GM12878 (cell line): ENCODE measurements at regions not wholly inside any gene's neighbourhood (a gene's known extent, or its start where the extent isn't known, plus 50 kb on each side); places are given as distances from the start of the nearest gene placed in this dataset.
A peak's percentile ranks its signal among the peaks of the same experiment; 100 is the strongest.

Experiments used
- ATAC-seq: fragments of 200-7000 bp; cut with Tn5 transposase; 3 replicates; pipeline ENCODE4 v1.9.1; 2020; ENCODE audit warnings: mild to moderate bottlenecking, moderate library complexity
- BruUV-seq: library from RNA; stranded (reverse); fragments of 400-500 nt; replicated peaks from 2 replicates; lab custom pipeline; 2021; lab: Mats Ljungman, UMichigan
- CTCF ChIA-PET: fragments of 300-600 bp; sonication (Branson Sonifier 250); formaldehyde crosslinking; extraction: SDS; loops from one replicate; lab custom pipeline; 2021; ENCODE audit warnings: inconsistent platforms; lab: Yijun Ruan, JAX
- POLR2A ChIA-PET: fragments of 350-600 bp; formaldehyde crosslinking; extraction: SDS; loops from one replicate; lab custom pipeline; 2021; ENCODE audit warnings: inconsistent platforms; lab: Charles Lee
- RAD21 ChIA-PET: fragments of 300-600 bp; sonication (Branson Sonifier 250); formaldehyde crosslinking; loops from one replicate; lab custom pipeline; 2023; ENCODE audit warnings: antibody characterized with exemption; ENCODE audit not compliant: unreplicated experiment; lab: Charles Lee
- SMC1A ChIA-PET: fragments of 300-600 bp; sonication (Branson Sonifier 250); formaldehyde crosslinking; loops from one replicate; lab custom pipeline; 2023; ENCODE audit not compliant: unreplicated experiment, uncharacterized antibody; lab: Charles Lee
- DNase-seq: peaks from one replicate; pipeline ENCODE4 v3.0.0-alpha.2; 2011; ENCODE audit warnings: low read depth, low spot score
- FAIRE-seq: peaks from 3 replicates; lab custom pipeline; 2011; peaks lifted over from hg19 to GRCh38; lab: Jason Lieb, UNC
- H2AFZ ChIP-seq: 2 replicates; pipeline ENCODE4 v1.6.0; 2011; ENCODE audit warnings: low read depth, low read length, control low read depth; ENCODE audit not compliant: control insufficient read depth
- H3K27ac ChIP-seq: 2 replicates; pipeline ENCODE4 v1.5.1; 2011; ENCODE audit warnings: control low read depth; ENCODE audit not compliant: control insufficient read depth, insufficient read depth
- H3K27me3 ChIP-seq, 2 experiments: replicated peaks in 1 of 2; 2 replicates each; pipeline versions ENCODE4 v1.6.0 to v1.6.1; 2011; ENCODE audit warnings: low read length in 1 of 2; ENCODE audit not compliant: control insufficient read depth in 2 of 2, insufficient read depth in 2 of 2
- H3K36me3 ChIP-seq, 2 experiments: 2 replicates each; pipeline ENCODE4 v1.5.1; 2011; ENCODE audit warnings: low read length in 1 of 2; ENCODE audit not compliant: control insufficient read depth in 2 of 2, insufficient read depth in 2 of 2
- H3K4me1 ChIP-seq: 2 replicates; pipeline ENCODE4 v1.6.1; 2011; ENCODE audit warnings: mild to moderate bottlenecking, low read length, moderate library complexity, mixed read lengths; ENCODE audit not compliant: control insufficient read depth, insufficient read depth
- H3K4me2 ChIP-seq: 2 replicates; pipeline ENCODE4 v1.6.0; 2011; ENCODE audit warnings: control low read depth; ENCODE audit not compliant: control insufficient read depth, insufficient read depth
- H3K4me3 ChIP-seq: fragments of 200-600 bp; sonication (generic); 2 replicates; pipeline ENCODE4 v1.5.1; 2016
- H3K79me2 ChIP-seq: 2 replicates; pipeline ENCODE4 v1.6.0; 2011; ENCODE audit warnings: low read length; ENCODE audit not compliant: control insufficient read depth, insufficient read depth
- H3K9ac ChIP-seq: 2 replicates; pipeline ENCODE4 v1.8.0; 2011; ENCODE audit warnings: low read length, control low read depth, mixed read lengths; ENCODE audit not compliant: control insufficient read depth, insufficient read depth
- H3K9me3 ChIP-seq: replicated peaks from 3 replicates; pipeline ENCODE4 v1.5.1; 2011; ENCODE audit warnings: mild to moderate bottlenecking, low read length; ENCODE audit not compliant: control insufficient read depth, insufficient read depth
- H4K20me1 ChIP-seq: 2 replicates; pipeline ENCODE4 v1.6.0; 2011; ENCODE audit not compliant: control insufficient read depth, insufficient read depth
- EGR1 ChIP-seq, 2 experiments: IDR thresholded peaks; 1 replicate in 1 of 2; 2 replicates in 1 of 2; pipeline ENCODE4 v1.6.1; 2011 to 2012; ENCODE audit warnings: low read depth in 2 of 2, low read length in 2 of 2, borderline replicate concordance in 1 of 2, mild to moderate bottlenecking in 1 of 2, moderate library complexity in 1 of 2
- IRF4 ChIP-seq: IDR thresholded peaks from 2 replicates; pipeline ENCODE4 v1.6.1; 2011; ENCODE audit warnings: low read depth, low read length
- JUNB ChIP-seq: IDR thresholded peaks from 2 replicates; pipeline ENCODE4 v1.6.1; 2016; ENCODE audit warnings: antibody characterized with exemption, mild to moderate bottlenecking
- JUND ChIP-seq: IDR thresholded peaks from 2 replicates; pipeline ENCODE4 v1.6.1; 2012; ENCODE audit warnings: low read depth, mild to moderate bottlenecking, low read length, improper control_type of control experiment, moderate library complexity
- MEF2A ChIP-seq: IDR thresholded peaks from 2 replicates; pipeline ENCODE4 v1.6.1; 2011; ENCODE audit warnings: low read depth, mild to moderate bottlenecking, low read length, moderate library complexity; ENCODE audit not compliant: insufficient read depth
- MYB ChIP-seq: fragments of 150-350 bp; IDR thresholded peaks from 2 replicates; pipeline ENCODE4 v1.6.1; 2014; ENCODE audit warnings: mild to moderate bottlenecking, low read depth, low read length, borderline replicate concordance
- NFIC ChIP-seq: IDR thresholded peaks from 2 replicates; pipeline ENCODE4 v1.6.1; 2012; ENCODE audit warnings: low read depth, mild to moderate bottlenecking, inconsistent platforms, low read length, moderate library complexity
- NR2C2 ChIP-seq: IDR thresholded peaks from 2 replicates; pipeline ENCODE4 v1.6.1; 2011; ENCODE audit warnings: borderline replicate concordance, low read depth; ENCODE audit not compliant: control insufficient read depth, insufficient read length
- RAD21 ChIP-seq: IDR thresholded peaks from 2 replicates; pipeline ENCODE4 v1.6.1; 2011; ENCODE audit warnings: mild to moderate bottlenecking, low read depth, low read length, moderate library complexity; ENCODE audit not compliant: insufficient read depth
- RUNX3 ChIP-seq: IDR thresholded peaks from 2 replicates; pipeline ENCODE4 v1.6.1; 2012; ENCODE audit warnings: low read length, inconsistent platforms
- SMARCA5 ChIP-seq: fragments of 450-650 bp; IDR thresholded peaks from 2 replicates; pipeline ENCODE4 v1.6.1; 2017; ENCODE audit warnings: mild to moderate bottlenecking
- ZBED1 ChIP-seq: IDR thresholded peaks from 2 replicates; pipeline ENCODE4 v1.6.1; 2016; ENCODE audit warnings: borderline replicate concordance
- ZNF592 ChIP-seq: fragments of 450-650 bp; IDR thresholded peaks from 2 replicates; pipeline ENCODE4 v1.6.1; 2017; ENCODE audit warnings: mild to moderate bottlenecking, moderate library complexity
- ZNF622 ChIP-seq: fragments of 450-650 bp; IDR thresholded peaks from 2 replicates; pipeline ENCODE4 v1.6.1; 2017; ENCODE audit warnings: mild to moderate bottlenecking, inconsistent platforms
- WGBS: methylation state at CpG from one replicate; pipeline ENCODE4 v1.1.6; 2016; ENCODE audit warnings: low lambda C conversion rate; ENCODE audit not compliant: insufficient replicate concordance, insufficient coverage; ENCODE audit errors: missing lambda C conversion rate; 5-methylcytosine and 5-hydroxymethylcytosine counted together
- in situ Hi-C: fragments of 300-500 bp; cut with MboI; formaldehyde crosslinking; loops from 9 replicates; pipeline ENCODE4 v1.14.3; 2018; ENCODE audit warnings: mixed read lengths
- intact Hi-C: fragments of 100-400 bp; cut with micrococcal nuclease; formaldehyde crosslinking; loops from one replicate; pipeline ENCODE4 v1.14.2; 2022; ENCODE audit not compliant: unreplicated experiment
- TF ChIP-seq, protein P1 (sequence below): fragments of 450-650 bp; IDR thresholded peaks from 2 replicates; pipeline ENCODE4 v1.6.1; 2017; ENCODE audit warnings: low read depth, mild to moderate bottlenecking, moderate library complexity
- TF ChIP-seq, protein P2 (sequence below): fragments of 450-650 bp; IDR thresholded peaks from 2 replicates; pipeline ENCODE4 v1.6.1; 2017; ENCODE audit warnings: borderline replicate concordance

- intact Hi-C loops: no loop called here
- no peak overlapping the region; the same call in 1 of the 2 replicates for H3K4me2 ChIP-seq
- peak; percentile 81 for ATAC-seq
- TF ChIP-seq RUNX3: peak; percentile 78
- TF ChIP-seq ZNF592: no peak
- peak; percentile 87 for TF ChIP-seq IRF4
- 0 out of 2 replicates have a peak, but pooled peaks have one; percentile 15 for TF ChIP-seq JUND
- TF ChIP-seq MYB: no peak
- no peak for TF ChIP-seq EGR1 (IDR thresholded peaks at IDR 0.05; ENCODE audit: borderline replicate concordance in 1 of 2, low read depth in 2 of 2, low read length in 2 of 2)
- TF ChIP-seq ZNF622: no peak
- TF ChIP-seq, protein P1, sequence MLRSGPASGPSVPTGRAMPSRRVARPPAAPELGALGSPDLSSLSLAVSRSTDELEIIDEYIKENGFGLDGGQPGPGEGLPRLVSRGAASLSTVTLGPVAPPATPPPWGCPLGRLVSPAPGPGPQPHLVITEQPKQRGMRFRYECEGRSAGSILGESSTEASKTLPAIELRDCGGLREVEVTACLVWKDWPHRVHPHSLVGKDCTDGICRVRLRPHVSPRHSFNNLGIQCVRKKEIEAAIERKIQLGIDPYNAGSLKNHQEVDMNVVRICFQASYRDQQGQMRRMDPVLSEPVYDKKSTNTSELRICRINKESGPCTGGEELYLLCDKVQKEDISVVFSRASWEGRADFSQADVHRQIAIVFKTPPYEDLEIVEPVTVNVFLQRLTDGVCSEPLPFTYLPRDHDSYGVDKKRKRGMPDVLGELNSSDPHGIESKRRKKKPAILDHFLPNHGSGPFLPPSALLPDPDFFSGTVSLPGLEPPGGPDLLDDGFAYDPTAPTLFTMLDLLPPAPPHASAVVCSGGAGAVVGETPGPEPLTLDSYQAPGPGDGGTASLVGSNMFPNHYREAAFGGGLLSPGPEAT: no peak
- peak; percentile 47; the same call in 1 of the 2 replicates for TF ChIP-seq NFIC
- no peak for TF ChIP-seq RAD21
- no peak for TF ChIP-seq NR2C2
- TF ChIP-seq SMARCA5: no peak
- TF ChIP-seq ZBED1: no peak
- TF ChIP-seq, protein P2, sequence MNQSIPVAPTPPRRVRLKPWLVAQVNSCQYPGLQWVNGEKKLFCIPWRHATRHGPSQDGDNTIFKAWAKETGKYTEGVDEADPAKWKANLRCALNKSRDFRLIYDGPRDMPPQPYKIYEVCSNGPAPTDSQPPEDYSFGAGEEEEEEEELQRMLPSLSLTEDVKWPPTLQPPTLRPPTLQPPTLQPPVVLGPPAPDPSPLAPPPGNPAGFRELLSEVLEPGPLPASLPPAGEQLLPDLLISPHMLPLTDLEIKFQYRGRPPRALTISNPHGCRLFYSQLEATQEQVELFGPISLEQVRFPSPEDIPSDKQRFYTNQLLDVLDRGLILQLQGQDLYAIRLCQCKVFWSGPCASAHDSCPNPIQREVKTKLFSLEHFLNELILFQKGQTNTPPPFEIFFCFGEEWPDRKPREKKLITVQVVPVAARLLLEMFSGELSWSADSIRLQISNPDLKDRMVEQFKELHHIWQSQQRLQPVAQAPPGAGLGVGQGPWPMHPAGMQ: no peak
- peak; percentile 87 for TF ChIP-seq JUNB
- 0 out of 2 replicates have a peak, but pooled peaks have one; percentile 40 for TF ChIP-seq MEF2A
Observed at GRCh38 chr4:85391589-85392410, 83.2 kb upstream of the ARHGAP24 start.

More at GRCh38 chr4:85391589-85392410, 83.2 kb upstream of the ARHGAP24 start:
- H3K79me2 ChIP-seq: no peaks in the 10 kb centered on the region
- no peak overlapping the region for H3K9ac ChIP-seq
- BruUV-seq: no TSS peak
- 3% methylated on average over 4 of the region's 4 CpGs for WGBS
- POLR2A ChIA-PET: no interaction called here
- H3K4me1 ChIP-seq: peaks cover 20% of the 10 kb centered on the region
- FAIRE-seq: peak; percentile 69
- H3K36me3 ChIP-seq: no peaks in the 10 kb centered on the region
- H3K9me3 ChIP-seq: no peaks in the 10 kb centered on the region
- CTCF ChIA-PET: interaction anchor here (1.3 to 1.5 kb wide), 2 partner anchors 11 to 358 kb away, joined by 3 read pairs; no protein-coding TSS in a partner anchor
- peak; percentile 12 for DNase-seq
- SMC1A ChIA-PET: no interaction called here
- in situ Hi-C loops: no loop called here
- H4K20me1 ChIP-seq: no peaks in the 10 kb centered on the region
- no peaks in the 10 kb centered on the region for H3K27me3 ChIP-seq
- RAD21 ChIA-PET: interaction anchor here (1.3 kb wide), 1 partner anchor 27 kb away, joined by 3 read pairs; no protein-coding TSS in a partner anchor
- H3K27ac ChIP-seq: no peak overlapping the region
- no peak overlapping the region for H2AFZ ChIP-seq
- H3K4me3 ChIP-seq: no peak overlapping the region
